Stomach smooth muscle (tissue), 2 donors: ENCODE measurements at regions not wholly inside any gene's neighbourhood (a gene's known extent, or its start where the extent isn't known, plus 50 kb on each side); places are given as distances from the start of the nearest gene placed in this dataset.

Experiments
- H3K27ac ChIP-seq: one replicate; pipeline ENCODE4 v1.7.0; 2013; ENCODE audit warnings: mild to moderate bottlenecking, low read length, inconsistent platforms
- H3K27me3 ChIP-seq, 2 donors: one replicate each; pipeline ENCODE4 v1.7.0; 2013; ENCODE audit warnings: low read length in 2 of 2; ENCODE audit not compliant: insufficient read depth in 2 of 2, control insufficient read depth in 1 of 2
- H3K36me3 ChIP-seq, 2 donors: one replicate each; pipeline ENCODE4 v1.7.0; 2013; ENCODE audit warnings: low read length in 2 of 2; ENCODE audit not compliant: control insufficient read depth in 2 of 2, insufficient read depth in 2 of 2
- H3K4me1 ChIP-seq: one replicate; pipeline ENCODE4 v1.7.0; 2013; ENCODE audit warnings: low read length; ENCODE audit not compliant: control insufficient read depth, insufficient read depth
- H3K4me3 ChIP-seq, 2 donors: one replicate each; pipeline ENCODE4 v1.7.0; 2013; ENCODE audit warnings: low read length in 2 of 2
- H3K9ac ChIP-seq, 2 donors: one replicate each; pipeline ENCODE4 v1.7.0; 2013; ENCODE audit warnings: low read length in 2 of 2, mild to moderate bottlenecking in 1 of 2
- H3K9me3 ChIP-seq, 2 donors: one replicate each; pipeline ENCODE4 v1.7.0; 2013; ENCODE audit warnings: low read length in 2 of 2; ENCODE audit not compliant: control insufficient read depth in 2 of 2
- donor health status: healthy.
- donor health status: Pancreatic carcinoma.

DNA sequence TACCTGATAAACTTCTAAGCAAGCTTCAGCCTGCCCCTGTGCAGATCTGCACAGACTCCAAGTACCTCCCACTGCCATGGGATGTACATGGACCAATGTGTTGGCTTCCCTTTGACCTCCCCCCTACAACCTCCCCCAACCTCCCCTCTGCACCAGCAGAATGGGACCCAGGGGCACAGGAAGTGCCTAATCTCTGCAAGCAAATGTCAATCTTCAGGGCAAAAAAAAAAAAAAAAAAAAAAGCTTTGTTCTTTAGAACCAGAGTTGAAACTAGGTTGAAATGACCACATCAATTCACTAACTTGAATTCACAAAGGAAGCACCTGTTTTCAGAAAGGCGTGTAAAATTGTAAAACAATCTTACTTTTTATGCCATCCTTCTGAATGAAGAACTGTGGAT is 53.9 kb upstream of the TIAM1 start:
- H3K27me3 ChIP-seq: no peaks in the 10 kb centered on the region
- no peaks in the 10 kb centered on the region for H3K4me1 ChIP-seq
- no peak overlapping the region for H3K4me3 ChIP-seq
- H3K36me3 ChIP-seq: no peaks in the 10 kb centered on the region
- H3K27ac ChIP-seq: no peak overlapping the region
- no peak overlapping the region for H3K9ac ChIP-seq
- H3K9me3 ChIP-seq: no peaks in the 10 kb centered on the region

DNA sequence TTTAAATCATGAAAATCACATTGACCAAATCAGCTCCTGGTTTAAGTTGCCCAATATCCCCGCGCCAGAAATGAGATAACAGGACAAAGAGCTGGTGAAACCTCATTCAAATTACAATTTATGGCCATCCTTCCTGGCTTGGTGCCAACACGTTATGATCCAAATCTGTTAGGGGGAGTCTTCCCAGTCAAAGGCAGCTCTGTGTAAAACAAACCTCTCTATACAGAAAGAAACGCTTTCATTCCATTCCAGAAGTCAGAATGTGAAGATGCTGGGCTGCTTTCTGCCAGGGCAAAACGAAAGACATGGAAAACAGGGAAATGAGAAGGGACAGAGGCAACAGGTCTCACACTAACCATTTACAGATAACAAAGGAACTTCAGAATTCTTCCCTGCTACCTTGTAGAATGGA is 53.5 kb upstream of the TIAM1 start:
- Histone ChIP-seq H3K27me3 (no peaks in the 10 kb centered on the region), H3K9me3 (no peaks in the 10 kb centered on the region), H3K4me1 (no peaks in the 10 kb centered on the region), H3K27ac (no peak overlapping the region), H3K4me3 (no peak overlapping the region), H3K36me3 (no peaks in the 10 kb centered on the region), H3K9ac (no peak overlapping the region)

DNA sequence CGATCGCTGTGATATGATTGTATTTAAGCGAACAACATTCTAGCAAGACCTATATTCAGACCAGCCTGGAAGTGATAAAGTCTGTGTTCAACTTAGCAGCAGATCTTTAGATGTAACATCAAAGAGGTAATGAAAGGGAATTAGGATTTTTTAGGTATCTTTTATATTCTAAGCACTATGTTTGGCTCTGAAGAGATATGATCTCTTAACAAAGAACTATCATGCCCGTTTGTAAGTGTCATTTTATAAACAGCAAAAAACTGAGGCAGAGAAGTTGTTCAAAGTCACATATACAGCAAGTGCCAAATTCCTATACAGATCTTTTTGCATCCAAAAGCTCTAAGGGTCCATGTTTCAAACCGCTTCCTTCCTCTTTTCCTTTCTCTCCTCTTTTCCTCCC is 53.0 kb upstream of the TIAM1 start:
- no peaks in the 10 kb centered on the region for H3K9me3 ChIP-seq
- no peak overlapping the region for H3K27ac ChIP-seq
- H3K9ac ChIP-seq: no peak overlapping the region
- no peaks in the 10 kb centered on the region for H3K36me3 ChIP-seq
- no peak overlapping the region for H3K4me3 ChIP-seq
- no peaks in the 10 kb centered on the region for H3K27me3 ChIP-seq
- no peaks in the 10 kb centered on the region for H3K4me1 ChIP-seq

DNA sequence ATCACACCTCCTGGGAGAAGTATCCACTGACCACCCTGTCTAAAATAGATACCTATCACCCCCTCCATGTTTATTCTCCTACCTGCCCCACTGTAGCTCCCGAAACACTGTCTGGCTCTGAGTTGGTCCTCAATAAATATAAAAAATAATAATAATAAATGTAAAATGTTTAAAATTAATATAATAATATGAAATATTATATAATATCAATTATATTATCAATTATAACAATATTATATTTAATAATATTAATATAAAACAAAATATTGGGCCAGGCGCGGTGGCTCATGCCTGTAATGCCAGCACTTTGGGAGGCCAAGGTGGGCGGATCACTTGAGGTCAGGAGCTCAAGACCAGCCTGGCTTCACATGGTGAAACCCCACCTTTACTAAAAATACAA is 52.3 kb upstream of the TIAM1 start:
- Histone ChIP-seq H3K9me3 (no peaks in the 10 kb centered on the region), H3K9ac (no peak overlapping the region), H3K4me3 (no peak overlapping the region), H3K36me3 (no peaks in the 10 kb centered on the region), H3K4me1 (no peaks in the 10 kb centered on the region), H3K27ac (no peak overlapping the region), H3K27me3 (no peaks in the 10 kb centered on the region)

DNA sequence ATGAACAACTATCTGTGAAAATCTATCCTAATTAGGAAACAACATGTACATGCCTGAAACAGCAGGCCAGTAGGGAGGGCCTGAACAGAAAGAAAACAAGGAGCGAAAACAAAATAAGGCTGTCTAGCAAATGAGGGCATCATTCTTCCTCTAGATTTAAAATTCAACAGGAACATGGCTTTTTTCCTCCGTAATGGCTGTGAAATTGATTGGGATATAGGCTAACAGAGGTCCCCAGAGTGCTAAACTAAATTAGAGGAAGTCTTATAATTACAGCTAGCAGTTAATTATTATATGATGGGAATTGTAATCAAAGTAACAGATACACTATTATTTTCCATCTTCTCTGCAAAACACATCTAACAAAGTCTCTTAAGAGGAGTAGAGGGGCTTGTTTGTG is 51.7 kb upstream of the TIAM1 start:
- Histone ChIP-seq H3K9me3 (no peaks in the 10 kb centered on the region), H3K27me3 (no peaks in the 10 kb centered on the region), H3K27ac (no peak overlapping the region), H3K36me3 (no peaks in the 10 kb centered on the region), H3K9ac (no peak overlapping the region), H3K4me1 (no peaks in the 10 kb centered on the region), H3K4me3 (no peak overlapping the region)

DNA sequence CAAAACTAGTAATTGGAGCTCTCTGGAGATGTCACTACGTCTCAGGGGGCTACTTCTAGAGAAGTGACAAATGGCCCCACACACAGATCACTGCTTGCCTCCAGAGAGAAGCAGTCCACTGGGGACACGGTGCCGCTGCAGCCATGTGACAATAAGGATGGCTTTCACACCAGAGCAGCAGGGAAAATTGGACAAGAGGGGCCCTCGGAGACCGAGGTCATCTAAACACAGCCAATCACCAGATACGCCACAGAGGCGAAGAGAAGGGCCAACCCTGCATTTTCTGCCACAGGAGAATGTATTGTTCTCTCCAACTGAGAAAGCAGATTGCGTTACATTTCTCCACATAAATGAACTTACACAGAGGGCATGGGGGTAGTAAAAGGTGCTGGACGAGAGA is 51.2 kb upstream of the TIAM1 start:
- Histone ChIP-seq H3K27ac (no peak overlapping the region), H3K4me1 (no peaks in the 10 kb centered on the region), H3K9ac (no peak overlapping the region), H3K36me3 (no peaks in the 10 kb centered on the region), H3K4me3 (no peak overlapping the region), H3K9me3 (no peaks in the 10 kb centered on the region), H3K27me3 (no peaks in the 10 kb centered on the region)

DNA sequence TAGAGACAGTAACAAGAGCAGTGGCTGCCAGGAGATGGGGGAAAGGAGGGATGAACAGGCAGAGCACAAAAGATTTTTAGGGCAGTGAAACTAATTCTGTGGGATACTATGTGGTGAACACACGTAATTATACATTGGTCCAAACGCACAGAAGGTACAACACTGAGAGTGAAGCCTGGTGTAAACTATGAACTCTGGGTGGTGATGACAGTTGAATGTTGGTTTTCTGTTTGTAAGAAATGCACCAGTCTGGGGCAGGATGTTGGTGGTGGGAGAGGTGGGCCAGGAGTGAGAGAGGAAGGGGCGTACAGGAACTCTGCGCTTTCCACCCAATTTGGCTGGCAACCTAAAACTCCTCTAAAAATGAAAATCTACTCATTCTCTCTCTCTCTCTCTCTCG is 50.2 kb upstream of the TIAM1 start:
- Histone ChIP-seq H3K9ac (no peak overlapping the region), H3K36me3 (no peaks in the 10 kb centered on the region), H3K27me3 (no peaks in the 10 kb centered on the region), H3K9me3 (no peaks in the 10 kb centered on the region), H3K27ac (no peak overlapping the region), H3K4me1 (no peaks in the 10 kb centered on the region), H3K4me3 (no peak overlapping the region)
